GM12892 (cell line): ENCODE measurements at regions not wholly inside any gene's neighbourhood (a gene's known extent, or its start where the extent isn't known, plus 50 kb on each side); places are given as distances from the start of the nearest gene placed in this dataset.
"Not testable (repeated sequence)": the region's sequence is repeated elsewhere in the genome, so short reads cannot be mapped to it uniquely, and the experiment has no call there.

ENCODE experiments used
- POLR2A ChIP-seq: IDR thresholded peaks from 2 replicates; pipeline ENCODE4 v1.6.1; 2011; ENCODE audit warnings: low read depth, low read length, control low read depth
- POLR2AphosphoS5 ChIP-seq: IDR thresholded peaks from 2 replicates; pipeline ENCODE4 v1.6.1; 2011; ENCODE audit warnings: low read depth, low read length, control low read depth
- TAF1 ChIP-seq: IDR thresholded peaks from 2 replicates; pipeline ENCODE4 v1.6.1; 2011; ENCODE audit warnings: low read depth, mild to moderate bottlenecking, control low read depth, low read length, borderline replicate concordance

DNA sequence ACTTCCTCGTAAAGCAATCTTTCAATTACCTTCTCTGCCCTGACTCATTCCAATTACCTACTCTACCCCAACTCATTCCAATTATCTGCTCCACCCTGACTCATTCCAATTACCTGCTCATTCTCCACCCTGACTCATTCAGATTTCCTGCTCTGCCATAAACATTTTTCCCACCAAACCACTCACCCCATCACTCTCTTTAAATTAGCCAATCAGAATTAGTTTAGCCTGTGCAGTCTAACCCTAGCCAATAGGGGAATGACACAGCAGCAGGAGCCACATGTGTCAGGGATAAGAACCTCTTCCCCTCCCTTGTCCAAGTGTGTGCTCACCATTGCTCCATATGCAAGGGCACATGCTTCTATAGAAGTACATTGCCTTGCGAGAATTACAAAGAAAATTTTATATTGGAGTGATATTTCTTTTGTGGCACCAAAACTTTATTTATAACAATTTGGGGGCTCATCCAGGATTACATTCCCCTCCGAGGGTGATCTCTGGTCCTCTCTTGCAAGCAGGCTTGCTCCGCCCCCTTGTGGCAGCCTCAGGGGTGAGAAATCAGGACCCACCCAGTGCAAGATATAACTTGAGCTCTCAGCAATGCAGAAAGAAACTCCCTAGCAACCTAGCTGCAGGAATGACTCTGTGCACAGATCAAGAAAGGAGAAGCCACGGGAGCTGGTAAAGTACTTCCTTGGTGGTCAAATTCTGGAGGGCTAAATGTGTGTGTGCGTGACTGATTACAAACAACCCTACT, 551.9 kb upstream of the EYS start:
- TF ChIP-seq POLR2A, POLR2AphosphoS5, TAF1: not testable (repeated sequence)
